ENCODE measurements at regions not wholly inside any gene's neighbourhood (a gene's known extent, or its start where the extent isn't known, plus 50 kb on each side); places are given as distances from the start of the nearest gene placed in this dataset.

DNA sequence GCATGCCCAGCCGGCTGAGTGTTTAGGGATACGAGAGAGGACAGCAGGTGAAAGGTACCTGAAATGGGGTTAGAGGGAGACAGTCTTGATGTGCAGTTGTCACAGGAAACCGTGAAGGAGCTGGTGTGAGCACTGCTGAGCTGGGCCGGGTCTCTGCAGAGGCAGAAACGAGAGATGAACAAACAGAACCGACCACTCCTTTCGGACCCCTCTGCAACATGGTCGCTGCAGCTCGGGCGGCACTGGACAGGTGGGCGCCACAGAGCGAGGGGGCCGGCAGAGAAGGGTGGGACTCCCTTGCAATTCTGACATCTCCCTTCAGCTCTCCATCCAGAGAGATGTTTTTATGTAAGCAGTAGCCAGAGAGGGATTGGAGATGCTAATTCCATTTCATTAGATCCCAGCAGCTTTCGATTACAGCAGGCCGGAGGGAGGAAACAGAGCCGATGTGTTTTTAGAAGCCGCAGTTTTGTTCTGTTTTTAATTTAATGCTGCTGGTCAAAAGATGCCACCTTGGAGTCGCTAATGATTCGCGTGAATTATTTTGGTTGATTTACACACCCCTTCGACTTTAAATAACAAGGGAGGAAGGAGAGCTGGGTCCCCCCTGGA lies 86.3 kb upstream of the RPL38 start:
- 81% methylated on average over 21 of the region's 21 CpGs for WGBS
- no peak overlapping the region for H3K27ac ChIP-seq (ENCODE audit: low read depth in 1 of 2, low read length in 1 of 2)
- no peak overlapping the region for H3K4me3 ChIP-seq (ENCODE audit: low read length in 2 of 2)
- H3K9me3 ChIP-seq (ENCODE audit: control insufficient read depth in 2 of 2, insufficient read depth in 1 of 2, low read length in 1 of 2), result peaks cover 0 to 1% of the 10 kb centered on the region in 2 donors
- no peaks in the 10 kb centered on the region for H3K4me1 ChIP-seq (ENCODE audit: control insufficient read depth in 2 of 2, insufficient read depth in 2 of 2, low read length in 2 of 2)
- H3K36me3 ChIP-seq (ENCODE audit: control insufficient read depth in 2 of 2, insufficient read depth in 2 of 2, low read length in 1 of 2), result no peaks in the 10 kb centered on the region
- no peak for DNase-seq (ENCODE audit: low read depth in 6 of 9, low spot score in 9 of 9)
- H3K27me3 ChIP-seq (ENCODE audit: control insufficient read depth in 2 of 2, insufficient read depth in 1 of 2, low read length in 1 of 2), result peaks cover 0 to 26% of the 10 kb centered on the region in 2 donors

DNA sequence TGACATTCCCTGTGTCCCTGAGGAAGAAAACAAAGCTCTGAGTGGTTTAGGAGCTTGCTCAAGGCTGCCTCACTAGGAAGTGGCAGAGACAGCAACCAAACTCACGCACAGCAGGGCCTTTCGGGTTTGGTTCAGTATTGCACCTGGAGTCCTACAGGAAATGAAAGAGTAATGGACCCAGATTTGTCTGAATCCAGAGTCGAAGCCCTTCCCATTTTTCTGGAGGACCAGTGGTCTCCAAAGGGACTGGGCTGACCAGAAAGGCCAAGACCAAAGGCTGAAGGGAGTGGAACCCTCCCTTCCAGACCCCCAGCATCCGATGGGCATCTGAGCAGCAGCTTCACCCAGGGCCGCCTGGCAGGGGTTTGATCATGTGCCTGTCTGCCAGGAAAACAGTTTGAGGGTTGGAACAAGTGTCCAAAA lies 85.5 kb upstream of the RPL38 start:
- DNase-seq (ENCODE audit: low read depth in 6 of 9, low spot score in 9 of 9), result no peak

DNA sequence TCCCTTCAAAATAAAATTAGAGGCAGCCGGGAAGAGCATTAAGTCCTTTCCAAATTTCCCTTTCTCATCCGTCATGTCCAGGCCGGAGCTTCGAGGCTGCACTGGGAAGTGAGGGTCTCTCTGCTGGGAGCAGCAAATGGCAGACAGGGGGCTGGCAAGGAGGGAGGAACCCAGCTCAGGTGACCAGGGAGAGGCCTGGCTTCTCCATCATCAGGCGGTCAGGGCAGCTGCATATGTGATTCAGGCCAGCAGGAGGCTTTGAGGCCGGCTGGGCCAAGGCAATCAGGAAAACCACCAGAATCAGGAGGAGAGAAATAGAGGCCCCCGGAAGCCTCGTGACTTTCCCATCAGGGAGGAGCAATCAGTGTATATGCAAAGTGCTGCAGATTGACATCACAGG lies 85.0 kb upstream of the RPL38 start:
- Histone ChIP-seq H3K4me3 (ENCODE audit: low read length in 2 of 2) (no peak overlapping the region), H3K27me3 (ENCODE audit: control insufficient read depth in 2 of 2, insufficient read depth in 1 of 2, low read length in 1 of 2) (peaks cover 0 to 26% of the 10 kb centered on the region in 2 donors), H3K4me1 (ENCODE audit: control insufficient read depth in 2 of 2, insufficient read depth in 2 of 2, low read length in 2 of 2) (no peaks in the 10 kb centered on the region), H3K27ac (ENCODE audit: low read depth in 1 of 2, low read length in 1 of 2) (no peak overlapping the region), H3K9me3 (ENCODE audit: control insufficient read depth in 2 of 2, insufficient read depth in 1 of 2, low read length in 1 of 2) (peaks cover 0 to 1% of the 10 kb centered on the region in 2 donors), H3K36me3 (ENCODE audit: control insufficient read depth in 2 of 2, insufficient read depth in 2 of 2, low read length in 1 of 2) (no peaks in the 10 kb centered on the region)
- 62% methylated on average over 8 of the region's 8 CpGs for WGBS
- DNase-seq (ENCODE audit: low read depth in 6 of 9, low spot score in 9 of 9), result no peak

More for the DNA sequence above, 85.5 kb upstream of the RPL38 start:
- H3K36me3 ChIP-seq (ENCODE audit: control insufficient read depth in 2 of 2, insufficient read depth in 2 of 2, low read length in 1 of 2), result no peaks in the 10 kb centered on the region
- no peaks in the 10 kb centered on the region for H3K4me1 ChIP-seq (ENCODE audit: control insufficient read depth in 2 of 2, insufficient read depth in 2 of 2, low read length in 2 of 2)
- 76% methylated on average over 5 of the region's 5 CpGs for WGBS
- peaks cover 0 to 1% of the 10 kb centered on the region in 2 donors for H3K9me3 ChIP-seq (ENCODE audit: control insufficient read depth in 2 of 2, insufficient read depth in 1 of 2, low read length in 1 of 2)
- H3K27me3 ChIP-seq (ENCODE audit: control insufficient read depth in 2 of 2, insufficient read depth in 1 of 2, low read length in 1 of 2), result peaks cover 0 to 26% of the 10 kb centered on the region in 2 donors
- no peak overlapping the region for H3K27ac ChIP-seq (ENCODE audit: low read depth in 1 of 2, low read length in 1 of 2)
- H3K4me3 ChIP-seq (ENCODE audit: low read length in 2 of 2), result no peak overlapping the region

DNA sequence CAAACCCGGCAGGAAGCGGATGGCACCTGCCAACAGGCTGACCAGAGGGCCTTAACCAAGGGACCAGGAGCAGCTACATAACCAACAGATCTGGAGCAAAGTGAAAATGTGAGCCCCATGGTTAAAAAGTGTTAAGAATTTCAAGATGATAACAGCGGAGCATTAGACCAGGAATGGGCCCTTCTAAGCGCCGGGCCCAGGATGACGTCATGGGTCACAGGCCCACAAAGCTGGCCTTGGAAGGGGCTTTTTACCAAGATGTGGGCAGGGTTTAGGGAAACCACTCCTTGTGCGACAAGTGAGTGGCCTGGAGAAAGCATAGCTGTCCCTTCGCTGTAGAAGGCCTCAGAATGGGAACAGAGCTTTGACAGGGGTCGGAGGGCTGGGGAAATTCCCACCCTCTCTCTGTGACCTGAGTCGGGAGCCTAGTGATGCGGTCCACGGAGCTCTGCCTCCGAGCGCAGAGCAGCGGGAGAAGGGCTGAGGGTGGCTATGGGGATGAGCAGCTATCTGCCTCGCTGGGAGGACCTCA lies 84.4 kb upstream of the RPL38 start:
- no peak overlapping the region for H3K27ac ChIP-seq (ENCODE audit: low read depth in 1 of 2, low read length in 1 of 2)
- peaks cover 0 to 26% of the 10 kb centered on the region in 2 donors for H3K27me3 ChIP-seq (ENCODE audit: control insufficient read depth in 2 of 2, insufficient read depth in 1 of 2, low read length in 1 of 2)
- H3K4me3 ChIP-seq (ENCODE audit: low read length in 2 of 2), result no peak overlapping the region
- DNase-seq (ENCODE audit: low read depth in 6 of 9, low spot score in 9 of 9), result no peak
- no peaks in the 10 kb centered on the region for H3K36me3 ChIP-seq (ENCODE audit: control insufficient read depth in 2 of 2, insufficient read depth in 2 of 2, low read length in 1 of 2)
- no peaks in the 10 kb centered on the region for H3K4me1 ChIP-seq (ENCODE audit: control insufficient read depth in 2 of 2, insufficient read depth in 2 of 2, low read length in 2 of 2)
- 95% methylated on average over 16 of the region's 16 CpGs for WGBS
- H3K9me3 ChIP-seq (ENCODE audit: control insufficient read depth in 2 of 2, insufficient read depth in 1 of 2, low read length in 1 of 2), result peaks cover 0 to 1% of the 10 kb centered on the region in 2 donors

DNA sequence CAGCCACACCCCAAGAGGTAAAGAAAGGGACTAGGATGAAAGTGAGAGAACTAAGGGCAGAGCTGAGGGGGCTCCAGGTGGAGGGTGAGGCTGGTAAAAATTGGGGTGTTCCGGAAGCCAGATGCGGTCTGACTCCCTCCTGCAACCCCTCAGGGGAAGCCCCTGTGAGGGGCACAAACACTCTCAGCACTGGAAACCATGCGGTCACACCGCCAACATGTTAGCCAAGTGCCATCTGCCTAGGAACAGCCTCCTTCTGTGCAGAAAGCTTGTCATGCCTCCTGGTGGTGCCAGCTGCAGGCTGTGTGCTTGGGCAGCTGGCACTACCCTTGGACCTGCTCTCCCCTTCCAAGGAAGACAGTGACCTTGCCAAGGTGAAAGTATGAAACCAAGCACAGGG lies 83.5 kb upstream of the RPL38 start:
- Histone ChIP-seq H3K27me3 (ENCODE audit: control insufficient read depth in 2 of 2, insufficient read depth in 1 of 2, low read length in 1 of 2) (peaks cover 0 to 26% of the 10 kb centered on the region in 2 donors), H3K36me3 (ENCODE audit: control insufficient read depth in 2 of 2, insufficient read depth in 2 of 2, low read length in 1 of 2) (no peaks in the 10 kb centered on the region), H3K9me3 (ENCODE audit: control insufficient read depth in 2 of 2, insufficient read depth in 1 of 2, low read length in 1 of 2) (peaks cover 0 to 1% of the 10 kb centered on the region in 2 donors), H3K4me1 (ENCODE audit: control insufficient read depth in 2 of 2, insufficient read depth in 2 of 2, low read length in 2 of 2) (no peaks in the 10 kb centered on the region), H3K4me3 (ENCODE audit: low read length in 2 of 2) (no peak overlapping the region), H3K27ac (ENCODE audit: low read depth in 1 of 2, low read length in 1 of 2) (no peak overlapping the region)
- WGBS, result 97% methylated on average over 4 of the region's 4 CpGs
- no peak for DNase-seq (ENCODE audit: low read depth in 6 of 9, low spot score in 9 of 9)

DNA sequence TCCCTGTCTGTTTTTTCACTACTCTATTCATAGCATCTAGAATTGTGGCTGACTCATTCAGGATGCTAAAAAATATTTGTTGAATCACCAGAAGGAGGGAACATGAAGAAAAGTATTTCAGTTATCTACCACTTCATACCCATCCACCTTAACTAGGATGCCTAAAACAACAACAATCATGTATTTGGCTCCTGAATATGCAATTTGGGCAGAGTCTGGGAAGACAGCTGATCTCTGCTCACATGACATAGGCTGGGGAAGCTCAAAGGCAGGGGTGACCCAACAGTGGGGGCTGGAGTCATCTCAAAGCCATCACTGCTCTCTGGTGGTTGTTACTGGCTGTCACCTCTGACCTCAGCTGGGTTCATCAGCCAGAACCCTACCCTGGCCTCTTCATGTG lies 80.1 kb upstream of the RPL38 start:
- no peak overlapping the region for H3K27ac ChIP-seq (ENCODE audit: low read depth in 1 of 2, low read length in 1 of 2)
- H3K36me3 ChIP-seq (ENCODE audit: control insufficient read depth in 2 of 2, insufficient read depth in 2 of 2, low read length in 1 of 2), result no peaks in the 10 kb centered on the region
- H3K4me1 ChIP-seq (ENCODE audit: control insufficient read depth in 2 of 2, insufficient read depth in 2 of 2, low read length in 2 of 2), result no peaks in the 10 kb centered on the region
- no peak overlapping the region for H3K4me3 ChIP-seq (ENCODE audit: low read length in 2 of 2)
- DNase-seq (ENCODE audit: low read depth in 6 of 9, low spot score in 9 of 9), result no peak
- H3K9me3 ChIP-seq (ENCODE audit: control insufficient read depth in 2 of 2, insufficient read depth in 1 of 2, low read length in 1 of 2), result peaks cover 0 to 1% of the 10 kb centered on the region in 2 donors
- peaks cover 0 to 8% of the 10 kb centered on the region in 2 donors for H3K27me3 ChIP-seq (ENCODE audit: control insufficient read depth in 2 of 2, insufficient read depth in 1 of 2, low read length in 1 of 2)

DNA sequence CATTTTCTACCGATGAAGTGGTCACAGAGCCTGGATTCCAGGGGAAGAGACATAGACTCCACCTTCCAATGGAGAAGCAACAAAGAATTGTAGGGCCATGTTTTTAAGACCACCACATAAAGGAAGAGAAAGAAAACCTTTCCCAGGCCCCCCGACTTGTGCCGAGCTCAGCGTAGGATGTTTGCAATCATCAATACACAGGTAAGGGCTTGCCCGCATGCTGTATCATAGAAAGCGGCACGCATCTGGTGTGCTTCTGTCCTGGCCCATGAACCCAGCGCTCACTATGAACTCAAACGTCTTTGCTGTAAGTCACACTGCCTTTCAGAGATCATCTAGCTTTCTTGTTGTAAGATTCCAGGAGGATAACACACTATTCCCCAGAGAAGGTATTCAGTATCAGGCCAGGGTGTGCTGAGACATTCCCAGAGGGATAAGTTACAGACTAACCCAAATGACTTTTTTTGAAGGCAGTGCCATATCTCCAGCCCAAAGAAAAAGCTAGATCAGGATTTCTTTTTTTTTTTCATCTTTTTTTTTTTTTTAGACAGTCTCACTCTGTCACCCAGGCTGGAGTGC lies 79.5 kb upstream of the RPL38 start:
- Histone ChIP-seq H3K27me3 (ENCODE audit: control insufficient read depth in 2 of 2, insufficient read depth in 1 of 2, low read length in 1 of 2) (peaks cover 0 to 6% of the 10 kb centered on the region in 2 donors), H3K4me1 (ENCODE audit: control insufficient read depth in 2 of 2, insufficient read depth in 2 of 2, low read length in 2 of 2) (no peaks in the 10 kb centered on the region), H3K4me3 (ENCODE audit: low read length in 2 of 2) (no peak overlapping the region), H3K9me3 (ENCODE audit: control insufficient read depth in 2 of 2, insufficient read depth in 1 of 2, low read length in 1 of 2) (peaks cover 0 to 1% of the 10 kb centered on the region in 2 donors), H3K27ac (ENCODE audit: low read depth in 1 of 2, low read length in 1 of 2) (no peak overlapping the region), H3K36me3 (ENCODE audit: control insufficient read depth in 2 of 2, insufficient read depth in 2 of 2, low read length in 1 of 2) (no peaks in the 10 kb centered on the region)
- WGBS, result 95% methylated on average over 9 of the region's 9 CpGs
- DNase-seq (ENCODE audit: low read depth in 6 of 9, low spot score in 9 of 9), result no peak

DNA sequence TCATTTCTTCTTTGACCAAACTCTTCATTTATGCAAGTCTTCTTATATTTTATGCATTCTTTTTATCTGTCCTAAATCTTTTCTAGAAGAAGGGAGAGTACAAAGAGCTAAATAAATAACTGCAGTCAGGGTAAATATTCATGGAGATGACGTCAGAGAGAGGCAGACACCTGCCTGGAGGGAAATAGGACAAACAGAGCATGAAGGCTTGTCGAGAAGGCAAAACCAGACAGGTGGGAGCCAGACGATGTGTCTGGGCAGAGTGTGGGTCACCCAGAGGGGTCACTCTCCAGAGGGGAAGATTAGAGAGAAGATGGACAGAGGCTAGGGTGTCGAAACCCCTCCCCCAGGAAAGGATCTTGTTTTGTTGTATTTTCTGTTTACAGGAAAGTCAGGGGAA lies 78.3 kb upstream of the RPL38 start:
- H3K27me3 ChIP-seq (ENCODE audit: control insufficient read depth in 2 of 2, insufficient read depth in 1 of 2, low read length in 1 of 2), result no peaks in the 10 kb centered on the region
- WGBS, result 78% methylated on average over 4 of the region's 4 CpGs
- H3K4me3 ChIP-seq (ENCODE audit: low read length in 2 of 2), result no peak overlapping the region
- no peaks in the 10 kb centered on the region for H3K4me1 ChIP-seq (ENCODE audit: control insufficient read depth in 2 of 2, insufficient read depth in 2 of 2, low read length in 2 of 2)
- no peak for DNase-seq (ENCODE audit: low read depth in 6 of 9, low spot score in 9 of 9)
- no peak overlapping the region for H3K27ac ChIP-seq (ENCODE audit: low read depth in 1 of 2, low read length in 1 of 2)
- H3K36me3 ChIP-seq (ENCODE audit: control insufficient read depth in 2 of 2, insufficient read depth in 2 of 2, low read length in 1 of 2), result no peaks in the 10 kb centered on the region
- H3K9me3 ChIP-seq (ENCODE audit: control insufficient read depth in 2 of 2, insufficient read depth in 1 of 2, low read length in 1 of 2), result peaks cover 0 to 1% of the 10 kb centered on the region in 2 donors

DNA sequence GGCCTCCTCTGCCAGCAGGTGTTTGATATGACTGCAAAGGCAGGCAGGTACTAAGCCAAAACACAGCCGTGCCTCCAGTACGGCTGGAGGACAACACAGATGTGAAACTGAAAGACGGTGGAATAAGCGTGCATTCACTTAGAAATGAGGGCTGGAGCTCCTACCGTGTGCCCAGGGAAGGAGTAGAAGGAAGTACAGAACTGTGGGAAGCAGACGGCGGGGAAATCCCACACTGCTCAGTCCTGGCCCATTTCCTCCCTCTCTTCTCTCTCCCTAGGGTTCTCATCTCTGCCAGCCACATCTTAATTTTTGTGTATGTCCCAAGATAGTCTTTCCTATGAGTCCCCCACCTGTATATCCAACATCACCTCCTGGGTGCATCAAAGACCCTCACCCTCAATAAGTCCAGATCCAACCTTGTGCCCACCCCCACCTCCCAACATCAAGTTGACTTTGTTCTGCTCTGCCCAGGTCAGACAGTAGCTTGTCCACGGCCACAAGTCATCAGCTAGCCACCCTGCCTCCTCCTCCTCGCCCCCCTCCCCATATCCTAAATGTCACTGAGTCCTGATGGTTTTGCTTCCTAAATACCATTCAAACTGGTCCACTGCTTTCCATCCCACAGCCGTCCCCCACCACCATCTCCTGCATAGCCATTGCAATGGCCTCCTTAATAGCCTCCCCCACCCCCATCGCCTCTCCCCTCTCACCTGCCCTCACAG lies 77.1 kb upstream of the RPL38 start:
- Histone ChIP-seq H3K27ac (ENCODE audit: low read depth in 1 of 2, low read length in 1 of 2) (no peak overlapping the region), H3K36me3 (ENCODE audit: control insufficient read depth in 2 of 2, insufficient read depth in 2 of 2, low read length in 1 of 2) (no peaks in the 10 kb centered on the region), H3K9me3 (ENCODE audit: control insufficient read depth in 2 of 2, insufficient read depth in 1 of 2, low read length in 1 of 2) (peaks cover 0 to 1% of the 10 kb centered on the region in 2 donors), H3K4me3 (ENCODE audit: low read length in 2 of 2) (no peak overlapping the region), H3K27me3 (ENCODE audit: control insufficient read depth in 2 of 2, insufficient read depth in 1 of 2, low read length in 1 of 2) (peaks cover 0 to 2% of the 10 kb centered on the region in 2 donors), H3K4me1 (ENCODE audit: control insufficient read depth in 2 of 2, insufficient read depth in 2 of 2, low read length in 2 of 2) (no peaks in the 10 kb centered on the region)
- 63% methylated on average over 11 of the region's 11 CpGs for WGBS
- DNase-seq (ENCODE audit: low read depth in 6 of 9, low spot score in 9 of 9), result peak in 1 of 9 donors; percentile 2

Data from thymus (tissue), 11 donors.